Thoracic aorta (tissue), 2 donors: ENCODE measurements at regions not wholly inside any gene's neighbourhood (a gene's known extent, or its start where the extent isn't known, plus 50 kb on each side); places are given as distances from the start of the nearest gene placed in this dataset.
A peak's percentile ranks its signal among the peaks of the same experiment; 100 is the strongest.

Source experiments
- ATAC-seq: fragments of 150-250 bp; one replicate; pipeline ENCODE4 v1.8.0; 2017; ENCODE audit warnings: low read depth; ENCODE audit not compliant: insufficient number of reproducible peaks, low FRiP score
- DNase-seq: peaks from one replicate; pipeline ENCODE4 v3.0.0-alpha.2; 2020; ENCODE audit warnings: low spot score
- H3K27ac ChIP-seq, 2 donors: fragments of 200-600 bp; sonication (generic); 1 replicate in 1 of 2; 2 replicates in 1 of 2; pipeline ENCODE4 v1.5.1; 2016; ENCODE audit warnings: mild to moderate bottlenecking in 2 of 2, moderate library complexity in 2 of 2
- H3K27me3 ChIP-seq: fragments of 200-600 bp; sonication (generic); replicated peaks from 2 replicates; pipeline ENCODE4 v1.6.0; 2016; ENCODE audit warnings: mild to moderate bottlenecking; ENCODE audit not compliant: insufficient read depth
- H3K36me3 ChIP-seq: fragments of 200-600 bp; sonication (generic); one replicate; pipeline ENCODE4 v1.5.1; 2016
- H3K4me1 ChIP-seq, 2 donors: fragments of 200-600 bp; sonication (generic); 1 replicate in 1 of 2; 2 replicates in 1 of 2; pipeline versions ENCODE4 v1.5.1 to v1.6.0; 2016; ENCODE audit warnings: low read depth in 2 of 2, mild to moderate bottlenecking in 1 of 2; ENCODE audit not compliant: control insufficient read depth in 1 of 2
- H3K4me3 ChIP-seq: fragments of 200-600 bp; sonication (generic); 2 replicates; pipeline ENCODE4 v1.5.1; 2016; ENCODE audit warnings: mild to moderate bottlenecking
- H3K9me3 ChIP-seq: fragments of 200-600 bp; sonication (generic); 2 replicates; pipeline ENCODE4 v1.5.1; 2016
- TF ChIP-seq, protein P1 (sequence below): fragments of 200-600 bp; sonication (generic); IDR thresholded peaks from one replicate; pipeline ENCODE4 v1.5.1; 2019; ENCODE audit warnings: antibody characterized with exemption

DNA sequence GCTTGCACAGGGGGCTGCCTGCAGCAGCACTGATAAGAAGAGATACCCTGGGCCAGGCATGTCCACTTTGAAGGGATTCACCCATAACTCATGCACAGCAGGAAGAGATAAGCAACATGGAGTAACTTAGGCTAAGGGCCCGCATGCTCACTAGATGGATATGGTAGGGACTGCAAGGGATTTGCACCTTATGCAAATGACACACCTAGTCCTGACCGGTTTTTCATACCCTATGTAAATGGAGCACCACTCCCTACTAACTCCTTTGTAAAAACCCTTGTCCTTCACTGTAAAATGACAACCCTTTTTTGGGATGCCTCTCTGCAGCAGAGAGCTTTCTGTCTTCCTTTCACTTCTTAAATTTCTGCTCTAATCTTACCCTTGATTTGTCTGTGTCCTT lies 658.9 kb upstream of the CCDC179 start:
- no peaks in the 10 kb centered on the region for H3K27me3 ChIP-seq
- no peaks in the 10 kb centered on the region for H3K36me3 ChIP-seq
- TF ChIP-seq, protein P1, sequence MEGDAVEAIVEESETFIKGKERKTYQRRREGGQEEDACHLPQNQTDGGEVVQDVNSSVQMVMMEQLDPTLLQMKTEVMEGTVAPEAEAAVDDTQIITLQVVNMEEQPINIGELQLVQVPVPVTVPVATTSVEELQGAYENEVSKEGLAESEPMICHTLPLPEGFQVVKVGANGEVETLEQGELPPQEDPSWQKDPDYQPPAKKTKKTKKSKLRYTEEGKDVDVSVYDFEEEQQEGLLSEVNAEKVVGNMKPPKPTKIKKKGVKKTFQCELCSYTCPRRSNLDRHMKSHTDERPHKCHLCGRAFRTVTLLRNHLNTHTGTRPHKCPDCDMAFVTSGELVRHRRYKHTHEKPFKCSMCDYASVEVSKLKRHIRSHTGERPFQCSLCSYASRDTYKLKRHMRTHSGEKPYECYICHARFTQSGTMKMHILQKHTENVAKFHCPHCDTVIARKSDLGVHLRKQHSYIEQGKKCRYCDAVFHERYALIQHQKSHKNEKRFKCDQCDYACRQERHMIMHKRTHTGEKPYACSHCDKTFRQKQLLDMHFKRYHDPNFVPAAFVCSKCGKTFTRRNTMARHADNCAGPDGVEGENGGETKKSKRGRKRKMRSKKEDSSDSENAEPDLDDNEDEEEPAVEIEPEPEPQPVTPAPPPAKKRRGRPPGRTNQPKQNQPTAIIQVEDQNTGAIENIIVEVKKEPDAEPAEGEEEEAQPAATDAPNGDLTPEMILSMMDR, result no peak
- H3K4me3 ChIP-seq, result no peak overlapping the region
- H3K4me1 ChIP-seq, result no peaks in the 10 kb centered on the region
- H3K27ac ChIP-seq, result no peak overlapping the region
- ATAC-seq (no peak), DNase-seq (no peak)
- no peaks in the 10 kb centered on the region for H3K9me3 ChIP-seq

GRCh38 chr11:23520226-23520960 lies 660.1 kb upstream of the CCDC179 start:
- H3K4me3 ChIP-seq, result no peak overlapping the region
- ATAC-seq (no peak), DNase-seq (no peak)
- no peaks in the 10 kb centered on the region for H3K36me3 ChIP-seq
- no peak overlapping the region for H3K27ac ChIP-seq
- no peaks in the 10 kb centered on the region for H3K4me1 ChIP-seq
- H3K27me3 ChIP-seq, result no peaks in the 10 kb centered on the region
- no peaks in the 10 kb centered on the region for H3K9me3 ChIP-seq
- TF ChIP-seq, protein P1, result no peak

DNA sequence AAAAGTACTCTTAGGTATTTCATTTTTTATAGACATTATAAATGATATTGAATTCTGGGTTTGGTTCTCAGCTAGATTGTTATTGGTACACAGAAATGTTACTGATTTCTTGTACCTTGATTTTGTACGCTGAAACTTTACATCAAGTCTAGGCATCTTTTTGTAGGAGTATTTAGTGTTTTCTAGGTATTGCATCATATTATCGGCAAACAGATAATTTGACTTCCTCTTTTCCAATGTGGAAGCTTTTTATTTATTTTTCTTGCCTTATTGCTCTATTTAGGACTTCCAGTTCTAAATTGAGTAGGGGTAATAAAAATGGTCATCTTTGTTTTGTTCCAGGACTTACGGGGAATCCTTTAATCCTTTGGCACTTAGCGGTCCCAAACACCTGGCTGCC lies 676.6 kb upstream of the CCDC179 start:
- ATAC-seq, result no peak
- Histone ChIP-seq H3K36me3 (no peaks in the 10 kb centered on the region), H3K27ac (no peak overlapping the region), H3K4me3 (no peak overlapping the region), H3K4me1 (no peaks in the 10 kb centered on the region), H3K27me3 (no peaks in the 10 kb centered on the region), H3K9me3 (no peaks in the 10 kb centered on the region)
- no peak for DNase-seq
- TF ChIP-seq, protein P1, result no peak

- Histone ChIP-seq H3K4me1 (no peaks in the 10 kb centered on the region), H3K4me3 (no peak overlapping the region), H3K9me3 (no peaks in the 10 kb centered on the region), H3K36me3 (no peaks in the 10 kb centered on the region), H3K27ac (no peak overlapping the region), H3K27me3 (no peaks in the 10 kb centered on the region)
- TF ChIP-seq, protein P1, result no peak
- no peak for ATAC-seq
- DNase-seq, result no peak
These were observed 679.3 kb upstream of the CCDC179 start for GRCh38 chr11:23539556-23539955.

- H3K4me3 ChIP-seq, result no peak overlapping the region
- no peaks in the 10 kb centered on the region for H3K4me1 ChIP-seq
- DNase-seq, result no peak
- H3K27me3 ChIP-seq, result no peaks in the 10 kb centered on the region
- no peak for ATAC-seq
- no peaks in the 10 kb centered on the region for H3K36me3 ChIP-seq
- H3K27ac ChIP-seq, result no peak overlapping the region
- no peaks in the 10 kb centered on the region for H3K9me3 ChIP-seq
- TF ChIP-seq, protein P1, result peak; percentile 12
These were observed 679.9 kb upstream of the CCDC179 start for GRCh38 chr11:23540101-23540561.
